NCI-H446 (cell line): ENCODE measurements at regions not wholly inside any gene's neighbourhood (a gene's known extent, or its start where the extent isn't known, plus 50 kb on each side); places are given as distances from the start of the nearest gene placed in this dataset.

Experiments used
- DNase-seq, 2 experiments: peaks; one replicate each; lab custom pipeline; 2025; lab: John Stamatoyannopoulos, UW

DNA sequence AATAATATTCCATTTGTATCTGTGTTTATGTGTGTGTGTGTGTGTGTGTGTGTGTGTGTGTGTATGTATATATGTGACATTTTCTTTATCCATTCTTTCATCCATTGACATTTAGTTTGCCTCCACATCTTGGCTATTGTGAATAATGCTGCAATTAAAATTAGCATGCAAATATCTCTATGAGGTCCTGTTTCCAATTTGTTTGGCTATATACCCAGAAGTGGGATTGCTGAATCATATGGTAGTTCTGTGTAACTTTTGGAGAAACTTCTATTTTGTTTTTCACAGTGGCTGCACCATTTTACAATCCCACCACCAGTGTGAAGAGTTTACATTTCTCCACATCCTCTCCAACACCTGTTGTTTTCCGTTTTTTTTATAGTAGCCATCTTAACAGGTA lies 53.1 kb downstream of the CH25H start:
- no peak for DNase-seq

DNA sequence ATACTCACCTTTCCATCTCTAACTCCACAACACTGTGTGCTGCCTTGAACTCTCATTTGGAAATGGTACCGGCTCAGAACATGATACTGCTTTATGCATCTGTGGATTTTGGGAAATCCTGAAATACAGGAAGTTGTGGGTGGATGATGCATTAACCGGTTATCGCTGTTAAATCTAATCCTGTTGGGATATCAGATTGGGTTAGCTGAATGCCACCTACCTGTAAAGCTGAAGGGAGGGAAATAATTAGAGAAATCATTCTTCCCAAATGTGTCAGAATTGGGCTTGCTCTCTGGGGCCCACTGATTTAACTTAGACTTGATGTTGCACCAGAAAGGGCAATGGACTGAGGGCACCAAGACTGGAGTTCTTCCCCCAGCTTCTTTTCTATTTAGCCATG lies 54.0 kb downstream of the CH25H start:
- DNase-seq, result no peak

DNA sequence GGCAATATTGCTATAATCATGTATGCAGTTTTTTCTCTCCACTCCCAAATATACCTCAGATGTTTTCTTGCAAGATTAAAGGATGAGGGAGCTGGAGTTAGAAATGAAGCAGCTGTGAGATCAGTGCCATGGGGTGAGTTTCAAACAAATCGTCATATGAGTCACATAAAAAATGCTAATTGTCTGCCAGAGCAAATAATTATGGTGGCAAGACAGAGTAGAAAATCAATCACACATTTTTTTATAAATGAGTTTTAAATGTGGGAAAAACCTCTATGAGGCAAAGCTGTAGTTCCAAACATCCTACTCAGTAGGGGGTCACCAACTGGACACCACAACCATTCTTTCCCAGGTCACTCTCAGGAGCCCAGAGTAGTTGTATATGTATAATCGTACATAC lies 55.3 kb downstream of the CH25H start:
- DNase-seq, result no peak

DNA sequence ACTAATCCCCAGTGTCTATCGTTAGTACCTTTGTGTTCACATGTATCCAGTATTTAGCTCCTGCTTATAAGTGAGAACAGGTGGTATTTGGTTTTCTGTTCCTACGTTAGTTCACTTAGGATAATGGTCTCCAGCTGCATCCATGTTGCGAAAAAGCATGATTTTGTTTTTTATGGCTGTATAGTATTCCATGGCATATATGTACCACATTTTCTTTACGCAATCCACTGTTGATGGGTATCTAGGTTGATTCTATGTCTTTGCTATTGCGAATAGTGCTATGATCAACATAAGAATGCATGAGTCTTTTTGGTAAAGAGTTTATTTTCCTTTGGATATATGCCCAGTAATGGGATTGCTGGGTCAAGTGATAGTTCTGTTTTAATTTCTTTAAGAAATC lies 59.1 kb downstream of the CH25H start:
- no peak for DNase-seq

DNA sequence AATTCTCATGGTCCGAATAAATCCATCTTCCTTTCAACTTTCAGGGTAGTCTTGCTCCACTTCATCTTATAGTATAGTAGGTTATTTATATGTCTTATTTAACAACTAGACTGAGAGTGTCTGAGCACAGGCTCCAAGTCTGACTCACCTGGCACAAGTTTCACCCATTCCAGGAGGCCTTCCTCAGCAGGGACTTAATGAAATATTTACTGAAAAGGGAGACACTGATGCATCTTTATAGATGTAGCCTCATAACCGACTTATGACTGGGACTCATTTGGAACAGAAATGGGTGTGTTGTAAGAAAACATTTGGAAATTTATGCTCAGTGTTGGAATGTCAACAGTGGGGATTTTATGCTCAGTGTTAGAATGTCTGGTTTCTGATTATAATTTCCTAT lies 59.9 kb downstream of the CH25H start:
- no peak for DNase-seq

DNA sequence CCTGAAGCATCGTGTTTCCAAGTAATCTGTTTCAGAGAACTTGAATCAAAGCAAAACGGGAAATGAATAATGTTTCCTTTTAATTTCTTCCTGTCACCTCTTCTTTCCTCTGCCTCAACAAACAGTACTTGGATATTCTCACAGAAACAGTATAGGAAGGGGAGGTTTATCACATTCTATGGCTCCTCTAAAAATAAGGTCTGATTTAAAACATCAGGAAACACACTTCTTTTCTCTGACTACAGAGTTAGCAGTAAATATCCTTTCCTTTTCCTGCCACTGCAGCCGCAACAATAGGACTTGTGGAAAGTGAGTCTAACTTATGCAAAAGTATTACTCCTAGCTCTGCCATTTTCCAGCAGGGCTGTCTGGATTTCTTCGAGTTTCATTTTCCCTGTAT lies 62.3 kb downstream of the CH25H start:
- no peak for DNase-seq

DNA sequence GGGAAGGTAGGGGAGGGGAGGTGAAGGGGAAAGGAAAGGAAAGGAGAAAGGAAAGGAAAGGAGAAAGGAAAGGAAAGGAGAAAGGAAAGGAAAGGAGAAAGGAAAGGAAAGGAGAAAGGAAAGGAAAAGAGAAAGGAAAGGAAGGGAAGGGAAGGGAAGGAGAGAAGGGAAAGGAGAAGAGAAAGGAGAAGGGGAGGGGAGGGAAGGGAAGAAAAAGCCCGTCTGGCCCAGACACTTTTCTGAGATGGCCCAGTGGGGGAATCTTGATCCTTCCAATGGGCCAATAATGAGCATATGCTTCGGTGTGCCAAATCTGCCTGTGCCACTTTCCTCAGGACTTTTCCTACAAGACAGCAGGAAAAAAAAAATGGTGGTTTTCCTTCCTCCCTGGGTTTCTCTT lies 64.5 kb downstream of the CH25H start:
- no peak for DNase-seq

DNA sequence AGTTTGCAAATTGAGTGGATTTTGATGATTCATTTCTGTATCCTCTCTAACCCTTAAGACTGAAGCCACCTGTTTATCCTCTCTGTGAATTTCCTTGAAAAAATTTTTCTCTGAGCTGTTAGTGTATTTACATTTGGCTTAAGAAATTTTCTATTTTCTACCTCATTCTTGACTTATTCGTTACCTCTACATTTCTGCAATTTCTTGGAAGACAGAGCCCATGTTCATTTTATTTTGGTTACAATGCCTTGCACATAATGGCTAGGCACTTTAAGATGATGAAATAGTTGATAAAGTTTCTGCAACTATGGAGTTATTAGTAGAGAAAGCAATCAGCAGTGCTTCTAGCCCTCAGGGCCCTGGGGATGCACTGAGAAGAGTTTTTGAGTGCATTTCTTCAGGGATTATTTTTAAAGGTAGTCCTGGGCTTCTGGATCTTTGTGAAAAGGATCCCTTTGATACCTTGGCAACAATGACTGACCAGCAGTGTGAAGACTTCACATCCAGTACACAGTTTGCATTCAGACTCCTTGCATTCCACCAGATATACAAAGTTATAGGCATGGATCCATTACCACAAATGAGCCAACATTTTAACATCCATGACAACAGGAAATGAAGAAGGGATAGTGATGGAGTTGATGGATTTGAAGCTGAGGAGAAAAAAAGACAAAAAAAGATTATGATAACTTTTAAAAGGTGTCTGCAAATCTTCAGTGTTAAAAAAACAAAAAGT lies 68.2 kb downstream of the CH25H start:
- no peak for DNase-seq

DNA sequence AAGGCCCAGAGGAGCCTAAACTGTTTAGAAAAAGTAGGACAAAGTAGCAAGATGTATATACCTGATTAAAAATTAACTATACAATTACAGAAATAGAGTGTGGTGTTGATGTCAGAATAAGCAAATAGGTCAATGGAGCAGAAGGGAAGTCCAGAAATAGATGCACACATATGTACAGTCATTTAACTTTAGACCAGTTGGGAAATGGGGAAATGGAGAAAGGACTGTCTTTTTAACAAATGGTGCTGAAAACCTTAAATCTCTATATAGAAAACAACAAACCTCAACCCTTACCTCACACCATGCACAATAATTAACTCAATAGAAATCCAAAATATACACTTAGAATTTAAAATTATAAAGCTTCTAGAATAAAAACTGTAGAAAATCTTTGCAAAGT lies 72.2 kb downstream of the CH25H start:
- DNase-seq, result no peak

DNA sequence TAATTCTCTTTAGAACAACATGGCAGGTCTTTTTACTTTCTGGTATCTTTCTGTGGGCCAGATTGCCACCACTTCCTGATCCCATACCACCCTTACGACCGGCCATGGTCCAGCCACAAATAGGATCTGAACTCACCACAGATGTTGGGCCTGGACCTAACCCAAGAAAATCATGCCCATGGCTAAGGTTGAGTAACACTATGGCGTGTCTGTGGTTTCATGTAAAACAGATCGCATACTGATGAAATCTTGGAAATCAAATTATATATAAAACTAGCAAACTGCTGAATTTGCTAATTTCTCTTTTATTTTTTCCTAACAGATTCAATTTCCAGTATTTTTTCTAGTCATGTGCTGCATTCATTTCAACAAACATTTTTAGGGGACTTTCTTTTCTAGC lies 77.2 kb downstream of the CH25H start:
- no peak for DNase-seq

DNA sequence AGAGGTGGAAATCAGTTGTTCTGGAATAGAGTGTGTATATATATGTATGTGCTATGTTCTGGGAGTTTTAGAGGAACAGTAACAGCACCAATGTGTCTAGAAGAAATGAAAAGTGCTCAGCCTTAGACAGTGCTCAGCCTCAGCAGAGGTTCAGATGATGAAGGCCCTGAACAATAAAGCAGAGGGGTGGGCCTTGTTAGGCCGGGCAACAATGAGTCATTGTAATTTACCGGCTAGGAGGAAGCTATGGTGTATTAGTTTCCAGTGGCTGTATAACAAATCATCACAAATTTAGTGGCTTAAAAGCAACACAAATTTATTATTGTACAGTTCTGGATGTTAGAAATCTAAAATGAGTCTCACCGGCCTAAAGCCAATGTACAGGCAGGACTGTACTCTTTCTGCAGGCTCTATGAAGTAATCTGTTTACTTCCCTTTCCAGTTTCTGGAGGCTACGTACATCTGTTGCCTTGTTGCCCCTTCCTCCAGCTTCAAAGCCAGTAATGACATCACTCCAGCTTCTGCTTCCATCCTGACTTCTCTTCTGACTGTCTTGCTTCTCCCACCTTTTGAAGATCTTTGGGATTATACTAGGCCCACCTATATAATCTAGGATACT lies 84.6 kb downstream of the CH25H start:
- DNase-seq, result no peak

DNA sequence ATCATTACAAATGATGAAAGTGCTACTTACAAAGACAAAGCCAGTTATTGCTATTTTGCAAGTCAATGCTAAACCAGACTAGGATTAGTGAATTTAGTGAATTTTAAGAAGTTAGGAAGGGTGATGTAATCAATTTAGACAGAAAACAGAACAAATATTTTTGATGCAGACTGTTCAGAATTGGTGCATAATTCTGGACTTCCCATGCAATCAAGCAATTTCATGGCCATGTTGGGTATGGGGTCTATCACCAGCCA lies 85.4 kb downstream of the CH25H start:
- DNase-seq, result no peak

DNA sequence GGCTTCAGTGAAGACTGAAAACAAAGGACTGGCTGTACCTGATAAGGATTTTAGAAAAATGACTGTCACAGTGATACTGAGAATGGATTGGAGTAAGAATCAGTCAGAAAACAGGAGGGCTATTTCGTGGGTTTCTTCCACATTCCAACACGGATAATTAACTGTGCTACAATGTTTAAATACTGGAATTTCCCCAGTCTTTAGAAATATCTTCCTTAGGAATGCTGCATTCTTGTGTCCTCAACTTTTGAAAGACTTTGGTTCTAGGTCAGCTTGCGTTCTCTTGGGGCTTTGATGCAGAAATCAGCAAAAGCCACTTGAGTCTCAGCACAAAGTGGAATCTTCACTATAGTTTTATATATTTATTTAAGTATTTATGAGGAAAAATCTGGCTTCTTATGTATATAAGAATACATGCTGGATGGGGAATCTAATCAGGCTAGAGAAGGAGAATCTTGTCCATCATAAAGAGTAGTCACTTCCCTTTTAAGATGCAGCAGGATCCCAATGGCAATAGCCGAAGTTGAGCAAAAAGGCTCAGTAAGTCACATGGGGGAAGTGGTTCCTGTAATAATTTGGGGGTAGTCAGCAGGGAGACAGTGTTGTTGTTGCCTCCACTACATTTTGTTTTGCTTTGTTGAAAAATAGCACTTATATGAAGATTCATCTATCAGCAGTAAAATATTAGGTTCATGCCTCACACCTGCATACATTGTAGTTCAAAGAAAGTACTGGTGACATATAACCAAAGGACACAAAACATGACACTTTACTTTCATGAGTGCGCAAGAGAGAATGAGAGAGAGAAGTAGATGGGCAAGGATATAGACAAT lies 86.0 kb downstream of the CH25H start:
- no peak for DNase-seq

DNA sequence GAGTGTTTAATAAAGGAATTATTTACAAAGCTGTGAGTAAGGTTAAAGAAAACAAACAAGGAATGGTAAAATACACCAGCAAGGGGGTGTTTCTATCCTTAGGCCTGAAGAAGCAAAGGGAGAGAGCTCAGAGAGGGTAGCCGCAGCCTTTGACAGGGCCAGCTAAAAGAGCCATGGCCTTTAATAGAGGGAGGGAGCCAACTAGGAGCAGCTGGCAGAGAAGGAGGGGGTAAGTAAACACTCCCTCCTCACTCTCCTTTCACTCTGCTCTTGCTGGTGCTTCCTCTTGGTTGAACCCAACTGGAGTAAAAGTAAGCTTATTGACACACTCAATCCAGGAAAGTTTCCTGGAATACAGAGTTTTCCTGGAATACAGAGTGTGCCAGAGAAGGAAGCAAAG lies 87.5 kb downstream of the CH25H start:
- DNase-seq, result no peak

DNA sequence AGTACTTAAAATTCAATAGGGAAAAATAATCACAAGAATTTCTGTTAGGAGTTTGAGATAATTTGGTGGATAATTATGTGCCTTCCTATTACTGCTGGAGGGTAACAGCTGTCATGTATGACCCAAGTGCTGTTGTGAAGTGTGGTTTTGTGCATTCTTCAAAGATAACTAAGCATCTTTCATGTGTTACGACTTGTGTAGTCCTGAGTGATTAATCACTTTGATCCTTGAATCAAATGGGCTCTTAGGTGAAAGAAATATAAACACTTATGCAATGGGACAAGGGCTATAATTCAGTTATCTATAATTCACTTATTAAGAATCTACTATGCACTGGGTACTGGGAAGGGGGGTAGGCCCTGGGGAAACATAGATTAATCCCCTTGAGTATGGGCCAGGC lies 89.0 kb downstream of the CH25H start:
- no peak for DNase-seq

DNA sequence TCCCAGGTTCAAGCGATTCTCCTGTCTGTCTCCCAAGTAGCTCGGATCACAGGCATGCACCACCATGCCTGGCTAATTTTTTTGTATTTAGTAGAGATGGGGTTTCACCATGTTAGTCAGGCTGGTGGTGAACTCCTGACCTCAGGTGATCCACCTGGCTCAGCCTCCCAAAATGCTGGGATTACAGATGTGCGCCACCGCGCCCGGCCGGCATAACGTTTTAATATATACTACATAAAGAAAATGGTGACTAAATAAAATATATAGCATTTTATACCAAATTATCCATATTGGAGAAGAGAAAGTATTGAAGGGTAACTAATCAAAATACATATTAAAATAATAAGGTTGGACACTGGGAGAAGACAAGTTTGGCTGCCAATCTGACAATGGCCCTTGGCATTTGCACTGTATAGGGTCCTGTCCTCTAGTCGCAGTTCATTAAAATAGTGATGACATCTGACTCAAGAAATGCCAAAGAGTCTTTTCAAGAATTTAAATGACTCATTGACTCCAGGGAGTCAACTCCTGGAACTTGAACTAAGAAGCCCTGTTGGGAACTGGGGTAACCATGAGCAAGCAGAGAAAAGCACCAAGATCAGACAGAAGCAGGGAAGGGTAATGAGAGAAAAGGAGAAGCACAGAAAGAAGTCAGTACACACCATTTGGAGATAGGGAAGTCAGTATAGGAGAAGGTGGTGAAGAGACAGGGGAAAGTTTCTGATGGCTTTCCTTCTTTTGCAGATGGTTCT lies 91.1 kb downstream of the CH25H start:
- DNase-seq, result no peak

DNA sequence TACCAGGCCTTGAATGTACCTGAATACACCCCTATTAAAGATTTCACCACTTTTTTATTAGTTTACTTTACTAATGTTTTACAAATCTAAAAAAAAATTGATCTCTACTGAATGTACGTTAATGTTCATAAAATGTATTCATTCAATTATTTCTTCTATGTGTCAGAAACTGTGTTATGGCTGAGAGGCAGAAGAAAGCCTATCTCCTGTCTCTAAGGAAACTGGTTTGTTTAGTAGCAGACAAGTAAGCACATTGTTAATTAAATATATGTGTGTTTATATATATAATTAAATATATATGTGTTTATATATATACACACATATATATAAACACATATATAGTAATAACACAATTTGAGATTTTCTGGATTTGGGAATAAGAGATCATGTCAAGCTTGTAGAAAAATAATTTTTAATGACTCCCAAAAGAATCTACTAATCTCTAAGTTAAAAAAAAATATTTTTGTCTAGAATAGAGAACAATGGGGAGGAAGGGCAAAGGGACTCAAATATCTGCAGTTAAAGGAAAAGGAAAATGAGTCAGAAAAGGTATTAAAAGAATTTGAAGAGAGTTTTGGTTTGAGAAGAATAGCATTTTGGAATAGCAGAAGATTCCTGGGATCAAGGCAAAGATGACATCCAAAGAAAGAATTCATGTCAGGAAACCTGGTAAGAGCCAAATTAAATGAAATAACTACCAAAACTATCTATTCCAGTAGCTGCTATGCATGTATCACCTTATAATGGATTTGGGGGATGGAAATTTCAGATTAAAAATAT lies 92.1 kb downstream of the CH25H start:
- DNase-seq, result no peak

DNA sequence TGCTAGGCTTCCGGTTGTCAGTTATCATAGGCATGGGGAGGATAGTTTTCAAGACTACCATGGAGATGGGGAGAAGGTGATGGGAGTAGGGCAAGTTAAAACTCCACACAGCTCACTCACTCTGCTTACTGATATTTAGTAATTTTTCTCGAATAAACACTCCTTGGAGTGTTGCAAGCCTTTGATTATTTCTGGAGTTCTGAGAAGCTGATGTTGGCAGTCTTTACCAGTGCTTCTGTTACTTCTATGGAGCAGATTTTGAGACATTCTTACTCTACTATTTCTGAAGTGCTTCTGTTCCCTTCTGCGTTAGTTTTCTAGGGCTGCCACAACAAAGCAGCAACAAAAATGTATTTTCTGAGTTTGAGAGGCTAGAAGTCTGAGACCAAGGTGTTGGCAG lies 104.4 kb downstream of the CH25H start:
- no peak for DNase-seq

DNA sequence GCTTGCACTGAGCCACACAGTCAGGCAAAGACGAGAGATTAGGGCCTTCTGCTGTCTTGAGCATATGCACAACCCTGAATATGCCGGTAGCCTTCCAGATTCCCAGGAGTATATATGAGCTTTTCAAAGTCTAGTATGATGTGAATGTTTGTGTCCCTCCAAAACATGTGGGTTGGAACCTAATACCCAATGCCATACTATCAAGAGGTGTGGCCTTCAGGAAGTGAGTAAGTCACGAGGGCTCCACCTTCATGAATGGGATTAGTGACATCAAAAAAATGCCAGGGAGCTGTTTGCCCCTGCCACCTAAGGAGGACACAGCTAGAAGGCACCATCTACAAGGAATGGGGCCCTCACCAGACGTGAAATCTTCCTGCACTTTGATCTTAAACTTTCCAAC lies 105.2 kb downstream of the CH25H start:
- no peak for DNase-seq

DNA sequence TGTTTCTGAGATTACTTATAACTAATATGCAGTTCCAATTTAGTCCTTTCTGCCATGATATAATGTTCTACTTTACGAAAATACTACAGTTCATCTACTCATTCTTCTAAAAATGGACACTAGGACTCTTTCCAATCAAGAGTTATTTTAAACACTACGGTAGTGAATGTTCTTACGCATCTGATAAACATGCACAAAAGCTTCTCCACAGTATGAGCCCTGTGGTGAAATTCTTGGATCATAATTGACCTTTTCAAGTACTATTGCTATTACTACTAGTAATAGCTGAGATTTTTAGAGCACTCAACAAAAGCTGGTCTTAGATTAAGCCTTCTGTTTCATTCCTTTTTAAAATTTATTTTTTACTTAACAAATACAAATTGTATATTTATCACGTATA lies 106.4 kb downstream of the CH25H start:
- no peak for DNase-seq

DNA sequence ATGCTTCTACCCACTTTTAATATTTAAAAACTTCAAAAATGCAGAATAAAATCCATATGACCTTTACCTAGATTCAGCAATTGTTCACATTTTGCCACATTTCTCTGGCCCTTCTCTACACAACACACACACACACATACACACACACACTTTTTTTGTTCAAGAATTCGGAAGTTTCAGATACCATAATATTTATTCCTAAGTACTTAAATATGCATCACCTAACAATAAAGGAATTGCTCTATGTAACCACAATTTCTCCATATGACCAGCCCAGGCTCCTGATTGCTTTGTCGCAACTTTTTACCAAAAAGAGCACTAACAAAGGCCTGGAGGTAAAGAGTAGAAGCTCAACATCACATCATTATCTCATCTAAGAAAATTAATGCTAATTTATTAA lies 106.6 kb downstream of the FAS start:
- no peak for DNase-seq
